GM19324 (cell line): ENCODE measurements at regions not wholly inside any gene's neighbourhood (a gene's known extent, or its start where the extent isn't known, plus 50 kb on each side); places are given as distances from the start of the nearest gene placed in this dataset.

Experiments
- ATAC-seq: cut with Tn5 transposase; IDR thresholded peaks from one replicate; pipeline ENCODE4 v1.9.1; 2021; ENCODE audit warnings: mild to moderate bottlenecking, moderate library complexity; ENCODE audit not compliant: unreplicated experiment, low FRiP score

DNA sequence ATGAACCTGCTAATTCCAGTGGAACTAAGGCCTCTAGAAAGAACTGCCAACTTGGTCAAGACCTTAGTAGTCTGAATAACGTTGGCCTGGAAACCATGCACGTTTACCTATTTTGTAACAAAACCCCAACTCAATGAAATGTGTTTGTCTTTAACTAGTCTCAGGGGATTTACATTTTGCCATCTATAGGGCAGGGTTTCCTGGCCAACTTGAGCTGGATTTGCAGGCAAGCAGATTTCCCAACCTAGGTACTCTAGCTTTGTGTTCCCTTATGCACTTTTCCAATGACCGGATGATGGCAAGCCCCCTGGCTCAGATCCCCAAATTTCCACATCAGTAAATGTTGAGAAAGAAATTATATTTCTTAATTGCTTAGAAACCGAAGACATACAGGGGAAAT lies 114.5 kb downstream of the IRS2 start:
- ATAC-seq, result no peak

DNA sequence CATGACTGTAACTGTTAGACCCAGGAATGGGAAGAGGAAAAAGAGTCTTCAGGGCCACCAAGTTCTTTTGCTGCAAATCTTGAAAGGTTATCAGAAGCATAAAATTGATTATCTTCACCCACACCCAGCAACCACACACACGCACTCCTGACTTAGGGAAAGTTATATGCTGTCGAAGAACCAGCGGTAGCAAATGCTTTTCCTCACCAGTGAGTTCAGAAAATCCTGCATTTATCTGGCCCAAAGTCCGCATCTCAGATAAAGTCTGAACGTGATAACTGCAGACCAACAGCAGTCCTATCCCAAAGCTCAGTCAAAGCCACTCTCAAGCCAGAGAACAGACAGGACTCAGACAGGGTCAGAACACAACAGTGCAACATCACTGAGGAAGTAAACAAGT lies 115.6 kb downstream of the IRS2 start:
- ATAC-seq, result no peak

DNA sequence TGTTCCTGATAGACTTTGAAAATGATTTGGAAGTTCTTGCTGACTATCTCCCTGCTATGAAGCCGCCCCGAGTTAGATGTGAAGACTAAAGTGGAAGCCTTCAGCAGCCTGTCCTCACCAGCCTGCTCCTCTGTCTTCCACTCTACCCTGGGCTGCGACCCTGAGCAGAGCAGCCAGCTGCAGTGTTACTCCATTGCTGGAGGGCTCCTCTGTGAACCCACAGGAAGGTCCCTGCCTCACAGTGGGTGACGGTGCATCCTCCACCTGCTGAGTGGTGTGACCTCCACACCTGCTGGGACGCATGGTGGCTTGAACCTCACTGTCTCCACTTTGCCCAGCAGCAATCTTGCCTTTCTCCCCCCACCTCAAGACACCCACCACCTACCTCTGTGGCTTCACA lies 116.4 kb downstream of the IRS2 start:
- ATAC-seq, result no peak

DNA sequence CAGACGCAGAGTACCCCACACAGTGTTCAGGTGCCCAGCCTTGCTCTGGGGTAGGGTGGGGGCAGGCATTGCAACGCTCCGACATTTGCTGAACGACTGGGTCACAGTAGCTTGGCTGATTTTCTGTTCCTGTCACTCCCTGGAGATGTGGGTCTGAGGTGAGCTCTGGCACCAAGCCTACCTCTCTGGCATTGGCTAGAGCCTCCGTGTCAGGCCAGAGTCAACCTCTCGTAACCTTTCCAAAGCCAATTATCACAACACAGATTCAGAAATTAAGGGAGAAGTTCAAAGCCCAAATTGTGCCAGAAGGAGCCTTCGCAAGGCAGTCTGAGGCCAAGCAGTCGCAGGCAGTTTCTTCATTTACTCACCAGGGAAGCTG lies 117.2 kb downstream of the IRS2 start:
- ATAC-seq, result no peak

DNA sequence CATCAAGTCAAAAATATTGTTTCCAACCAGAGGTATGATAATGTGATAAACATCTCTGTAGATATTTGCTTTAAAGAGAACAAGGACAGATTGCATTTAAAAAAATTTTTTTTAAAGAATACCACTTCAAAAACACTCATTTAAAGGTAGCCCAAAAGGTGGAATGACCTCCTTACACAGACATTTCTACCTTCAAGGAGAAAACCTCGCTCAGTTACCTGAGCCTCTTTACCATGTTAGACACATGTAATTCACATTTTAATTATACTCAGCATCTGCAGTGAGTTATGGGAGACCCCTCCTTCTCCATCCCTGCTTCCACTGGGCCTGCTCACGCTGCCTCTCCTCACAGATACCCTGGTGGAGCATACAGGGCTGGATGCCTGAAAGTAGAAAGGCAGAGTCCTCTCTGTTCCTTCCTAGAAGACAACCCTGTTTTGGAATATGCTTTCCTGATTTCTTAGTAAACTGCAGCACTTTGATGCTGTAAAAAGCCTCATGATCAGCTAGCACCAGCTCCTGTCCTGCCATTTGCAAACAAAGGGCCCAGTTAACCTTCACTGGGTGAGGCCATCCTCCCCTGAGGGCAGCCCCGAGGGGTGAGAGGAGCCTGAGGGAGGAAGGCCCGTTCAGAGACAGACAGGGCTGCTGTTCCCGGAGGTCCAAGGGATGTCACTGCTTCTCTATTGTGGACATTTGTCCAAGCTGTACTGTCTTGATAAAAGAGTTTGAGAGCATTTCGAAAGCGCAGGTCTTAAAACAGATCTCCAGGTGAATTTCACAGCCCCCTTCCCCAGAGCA lies 117.8 kb downstream of the IRS2 start:
- ATAC-seq, result no peak

DNA sequence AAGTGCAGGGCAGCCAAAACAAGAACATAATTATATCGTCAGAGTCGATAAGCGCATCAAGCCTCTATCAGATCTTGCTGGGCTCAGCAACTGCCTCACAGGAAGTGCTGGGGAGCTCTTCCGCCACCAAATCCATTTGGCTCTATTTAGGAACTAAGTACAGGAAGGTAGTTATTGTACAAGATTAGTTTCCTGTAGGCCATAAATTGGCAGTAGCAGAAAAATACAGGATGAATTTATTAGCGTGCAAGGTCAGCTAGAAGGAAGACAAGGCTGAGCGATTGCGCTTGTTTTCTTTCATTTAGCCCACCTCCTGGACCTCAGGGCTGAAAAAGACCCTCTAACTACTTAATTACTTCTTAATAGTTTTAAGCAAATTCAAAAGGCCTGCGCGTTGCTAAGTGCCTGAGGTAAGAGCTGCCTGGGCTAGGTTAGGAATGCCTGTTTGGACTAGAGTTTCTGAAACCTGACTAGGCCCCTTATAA lies 118.5 kb downstream of the IRS2 start:
- ATAC-seq, result no peak

DNA sequence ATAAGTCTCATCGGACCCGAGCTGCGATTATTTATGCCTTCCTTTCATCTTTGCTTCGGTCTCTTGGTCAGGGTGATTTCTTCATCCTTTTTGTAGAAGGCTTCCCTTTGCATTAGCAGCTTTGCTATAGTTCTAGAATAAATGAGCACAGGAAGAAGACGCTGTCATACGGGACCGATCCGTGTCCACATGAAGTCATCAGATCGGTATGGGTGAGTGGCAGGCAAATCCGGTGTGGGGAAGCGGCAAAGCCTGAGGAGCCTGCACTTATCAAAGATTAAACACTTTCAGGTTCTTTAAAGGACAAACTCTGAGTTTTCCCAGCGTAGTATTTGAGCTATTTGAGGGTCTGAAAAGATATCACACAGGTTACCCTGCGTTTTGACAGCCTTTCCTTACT lies 119.3 kb downstream of the IRS2 start:
- no peak for ATAC-seq

DNA sequence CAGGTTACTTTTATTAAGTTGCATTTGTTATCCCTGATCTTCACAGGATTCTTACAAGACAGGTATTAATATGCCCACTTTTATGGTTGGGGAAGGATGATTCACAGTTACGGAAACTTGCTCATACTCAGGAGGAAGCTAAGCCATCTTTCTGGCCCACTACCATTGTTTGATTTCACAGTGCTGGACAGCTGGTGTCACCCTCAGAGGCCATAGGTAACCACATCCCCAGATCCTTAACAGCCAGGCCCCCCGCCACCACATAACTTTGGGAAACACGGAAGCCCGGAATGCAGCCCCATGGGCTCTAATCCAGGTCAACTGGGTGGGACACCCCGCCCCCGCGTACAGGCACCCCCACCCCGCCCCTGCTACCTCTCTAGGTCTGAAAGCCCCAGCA lies 119.7 kb downstream of the IRS2 start:
- no peak for ATAC-seq

DNA sequence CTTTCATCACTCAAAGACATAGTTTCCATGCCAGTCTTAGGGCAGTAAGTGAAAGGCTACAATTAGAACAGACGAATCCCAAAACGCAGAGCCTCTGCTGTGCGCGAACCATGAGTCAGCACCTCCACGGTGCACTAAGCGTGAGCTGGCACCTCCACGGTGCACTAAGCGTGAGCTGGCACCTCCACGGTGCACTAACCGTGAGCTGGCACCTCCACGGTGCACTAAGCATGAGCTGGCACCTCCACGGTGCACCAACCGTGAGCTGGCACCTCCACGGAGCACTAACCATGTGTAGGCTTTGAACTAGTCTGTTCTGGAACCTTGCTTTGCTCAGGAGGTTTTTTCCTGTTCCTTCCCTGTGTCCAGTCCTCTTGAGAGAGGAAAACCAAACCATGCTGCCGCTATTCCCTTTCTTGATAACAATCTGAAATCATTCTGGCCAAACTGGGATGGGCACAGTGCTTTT lies 120.6 kb downstream of the IRS2 start:
- no peak for ATAC-seq

DNA sequence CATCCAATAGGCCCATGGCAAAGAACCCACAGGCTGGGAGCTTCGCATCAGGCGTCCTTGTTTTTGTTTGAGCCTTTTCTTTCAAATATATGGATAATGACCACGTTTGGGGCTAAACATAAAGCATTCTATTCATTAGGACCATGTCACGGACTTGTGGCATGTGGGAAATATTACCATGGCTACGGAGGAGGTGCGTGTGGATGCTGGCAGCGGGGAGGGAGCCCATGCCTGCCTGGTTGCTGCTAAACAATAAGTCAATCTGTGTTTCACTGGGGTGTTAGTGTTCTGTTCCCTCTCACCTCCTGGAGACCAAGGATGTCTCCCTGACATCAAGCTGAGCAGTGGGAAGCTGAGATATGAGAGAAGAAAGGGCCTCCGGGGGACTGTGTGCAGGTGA lies 121.1 kb downstream of the IRS2 start:
- ATAC-seq, result no peak

DNA sequence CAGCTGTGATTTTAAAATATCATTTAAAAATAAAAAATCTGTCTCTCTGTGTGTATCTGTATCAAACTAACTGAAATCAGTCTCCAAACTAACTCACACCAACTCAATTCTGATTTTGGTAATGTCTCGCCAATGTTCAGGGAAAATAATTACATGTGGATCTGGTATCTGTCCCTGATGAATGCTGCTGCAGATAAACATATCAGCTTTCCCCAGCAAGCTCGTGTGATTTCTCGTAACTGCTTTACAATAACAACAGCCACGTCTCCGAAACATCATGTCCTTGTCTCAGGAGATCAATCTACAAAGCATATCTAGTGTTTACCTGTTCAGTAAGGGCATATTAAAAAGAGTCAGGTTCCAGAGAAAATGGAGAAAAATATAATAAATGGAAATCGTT lies 129.0 kb downstream of the IRS2 start:
- no peak for ATAC-seq

DNA sequence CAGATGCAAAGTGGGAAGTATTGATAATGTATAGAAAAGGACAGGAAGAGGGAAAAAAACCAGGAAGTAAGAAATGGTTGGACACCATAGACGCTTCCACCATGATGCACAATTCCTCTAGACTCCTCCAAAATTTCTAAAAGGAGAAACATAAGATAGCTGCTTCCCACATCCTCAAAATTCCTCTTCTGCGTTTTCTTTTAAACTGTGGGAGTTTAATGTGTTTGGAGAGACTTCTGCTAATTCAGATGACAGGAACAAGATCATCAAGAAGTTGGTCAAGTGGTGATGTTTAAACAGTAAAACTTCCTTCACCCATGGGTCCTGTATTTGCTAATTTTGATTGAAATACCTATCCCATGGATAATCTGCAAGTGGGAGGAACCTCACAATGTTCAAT lies 130.2 kb downstream of the IRS2 start:
- ATAC-seq, result no peak

DNA sequence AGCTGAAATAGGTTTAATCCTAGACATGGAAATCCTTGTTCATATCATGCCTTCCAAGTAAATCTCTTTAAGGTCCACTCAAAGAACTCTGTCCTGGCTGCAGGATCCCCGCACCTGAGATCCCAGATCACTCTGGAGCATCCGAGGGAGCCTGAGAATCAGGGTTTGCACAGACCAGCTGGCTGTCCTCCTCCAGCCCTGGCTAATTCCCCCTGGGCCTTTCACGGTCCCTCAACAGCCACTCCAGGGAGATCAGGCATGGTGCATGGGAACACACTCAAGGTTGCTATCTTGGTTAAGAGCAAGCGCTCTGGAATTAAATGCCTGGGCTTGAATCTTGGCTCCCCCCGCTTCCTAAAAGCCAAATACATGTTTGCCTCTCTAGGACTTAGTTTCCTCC lies 130.8 kb downstream of the IRS2 start:
- no peak for ATAC-seq

DNA sequence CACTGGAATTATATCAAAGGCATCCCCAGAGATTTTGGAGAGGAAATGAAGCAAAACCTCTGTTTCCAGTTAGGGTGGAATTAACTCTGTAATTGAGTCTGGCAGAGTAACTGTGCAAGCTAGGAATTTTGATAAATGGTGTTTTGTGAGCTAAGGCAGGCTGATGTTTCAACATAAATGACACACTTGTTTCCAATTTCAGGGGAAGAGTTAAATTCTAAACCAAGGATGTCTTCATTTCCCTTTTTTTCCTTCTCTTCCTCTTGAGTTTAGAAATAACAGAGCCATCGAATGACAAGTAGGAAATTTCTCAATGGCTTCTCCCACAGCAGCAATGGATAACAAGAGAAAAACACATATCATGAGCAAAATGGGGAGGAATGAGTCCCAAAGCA lies 131.2 kb downstream of the IRS2 start:
- no peak for ATAC-seq

DNA sequence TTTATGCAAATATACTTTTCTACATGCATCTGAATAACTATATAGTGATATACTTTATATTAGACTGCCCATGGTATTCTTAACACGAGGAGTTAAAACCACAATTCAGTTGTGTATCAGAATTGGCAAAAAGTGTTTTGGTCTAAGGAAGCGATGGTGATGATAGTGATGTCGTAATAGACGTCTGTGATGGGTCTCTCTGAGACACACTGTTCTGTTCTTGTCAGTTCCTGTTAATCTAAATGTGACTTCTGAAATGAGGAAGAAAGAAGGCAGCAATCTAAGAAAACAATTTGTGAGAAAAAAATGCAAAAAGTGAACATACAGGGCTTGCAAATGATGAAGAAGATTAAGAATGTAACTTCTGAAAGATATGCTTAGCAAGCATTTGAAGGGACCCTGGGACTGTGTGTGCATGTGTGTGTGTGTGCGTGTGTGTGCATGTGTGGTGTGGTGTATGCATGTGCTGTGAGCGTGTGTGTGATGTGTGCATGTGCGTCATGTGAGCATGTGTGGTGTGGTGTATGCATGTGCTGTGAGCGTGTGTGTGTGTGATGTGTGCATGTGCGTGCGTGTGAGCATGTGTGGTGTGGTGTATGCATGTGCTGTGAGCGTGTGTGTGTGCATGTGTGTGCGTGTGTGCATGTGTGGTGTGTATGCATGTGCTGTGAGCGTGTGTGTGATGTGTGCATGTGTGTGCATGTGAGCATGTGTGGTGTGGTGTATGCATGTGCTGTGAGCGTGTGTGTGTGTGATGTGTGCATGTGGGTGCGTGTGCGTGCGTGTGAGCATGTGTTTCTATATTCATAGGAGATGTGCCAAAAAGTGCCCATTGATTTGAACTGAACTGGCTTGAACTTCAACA lies 131.8 kb downstream of the IRS2 start:
- no peak for ATAC-seq

DNA sequence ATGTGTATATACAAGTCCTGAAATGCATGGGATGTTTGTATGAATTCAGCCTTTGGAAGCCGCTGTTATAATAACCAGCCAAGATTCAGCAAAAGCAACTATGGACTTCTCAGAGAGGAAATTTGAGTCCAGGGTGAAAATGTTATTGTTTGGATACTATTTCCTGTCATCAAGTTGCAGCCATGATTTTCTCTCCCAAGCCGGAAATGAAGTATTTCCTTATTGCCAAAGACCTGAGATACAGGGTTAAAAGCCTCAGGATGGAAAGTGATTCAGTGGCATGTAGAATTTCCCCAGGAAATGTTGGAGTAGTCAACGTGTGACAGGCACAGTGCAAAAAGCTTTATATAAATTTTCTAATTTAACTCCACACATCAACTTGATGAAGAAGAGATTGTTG lies 133.9 kb downstream of the IRS2 start:
- ATAC-seq, result no peak

DNA sequence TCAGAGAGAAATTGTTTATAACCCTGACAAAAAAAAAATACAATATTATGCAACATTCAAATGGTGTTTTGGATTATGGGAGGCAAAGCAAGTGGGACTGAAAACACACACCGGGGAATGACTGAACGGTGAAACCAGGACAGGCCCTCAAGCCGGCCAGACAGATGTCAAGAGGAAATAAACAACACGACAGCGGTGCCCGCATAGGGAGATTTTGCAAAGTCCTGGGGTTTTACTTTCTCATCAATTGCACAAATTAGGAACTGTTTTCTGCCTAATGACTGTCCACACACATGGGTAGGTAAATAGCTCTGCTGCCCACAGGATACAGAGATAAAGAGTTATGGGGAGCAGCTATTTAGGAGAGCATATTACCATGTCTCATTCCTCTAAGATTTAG lies 134.5 kb downstream of the IRS2 start:
- ATAC-seq, result no peak

DNA sequence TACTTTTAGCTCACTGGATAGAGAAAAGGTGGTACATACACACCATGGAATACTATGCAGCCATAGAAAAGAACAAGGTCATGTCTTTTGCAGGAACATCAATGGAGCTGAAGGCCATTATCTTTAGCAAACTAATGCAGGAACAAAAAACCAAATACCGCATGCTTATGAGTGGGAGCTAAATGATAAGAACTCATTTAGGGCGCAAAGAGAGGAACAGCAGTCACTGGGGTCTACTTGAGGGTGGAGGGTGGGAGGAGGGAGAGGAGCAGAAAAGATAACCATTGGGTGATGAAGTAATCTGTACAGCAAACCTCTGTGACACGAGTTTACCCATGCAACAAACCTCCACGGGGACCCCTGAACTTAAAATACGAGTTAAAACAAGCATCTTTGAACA lies 135.1 kb downstream of the IRS2 start:
- no peak for ATAC-seq

DNA sequence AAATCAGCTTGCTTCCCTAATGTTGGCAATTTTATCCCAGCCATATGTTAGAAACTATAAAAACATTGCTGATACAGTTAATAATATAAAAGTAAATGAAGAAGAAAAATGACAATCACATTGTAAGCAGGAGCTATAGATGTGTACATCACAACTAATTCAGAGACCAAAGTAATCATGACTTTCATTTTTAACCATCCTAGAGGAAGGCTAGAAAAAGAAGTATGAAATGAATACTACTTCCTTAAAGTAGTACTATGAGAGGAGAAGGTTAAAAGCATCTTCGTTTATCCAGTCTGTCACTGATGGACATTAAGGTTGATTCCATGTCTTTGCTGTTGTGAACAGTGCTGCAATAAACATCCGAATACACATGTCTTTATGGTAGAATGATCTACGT lies 135.5 kb downstream of the IRS2 start:
- no peak for ATAC-seq

DNA sequence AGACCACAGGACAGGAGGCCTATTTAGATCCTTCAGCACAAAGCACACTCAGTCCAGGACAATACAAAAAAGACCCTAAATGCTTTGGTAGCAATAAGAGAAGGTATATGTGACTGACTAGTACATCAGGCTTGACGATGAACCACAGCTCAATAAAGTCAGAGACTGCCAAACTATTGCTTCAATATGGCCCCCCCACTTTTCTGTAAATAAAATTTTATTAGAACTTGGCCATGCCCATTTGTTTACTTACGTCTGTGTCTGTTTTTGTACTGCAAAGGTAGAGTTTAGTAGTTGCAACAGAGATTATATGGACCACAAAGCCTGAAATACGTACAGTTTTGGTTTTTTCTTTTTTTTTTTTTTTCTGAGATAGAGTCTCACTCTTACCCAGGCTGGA lies 136.7 kb downstream of the IRS2 start:
- ATAC-seq, result no peak

DNA sequence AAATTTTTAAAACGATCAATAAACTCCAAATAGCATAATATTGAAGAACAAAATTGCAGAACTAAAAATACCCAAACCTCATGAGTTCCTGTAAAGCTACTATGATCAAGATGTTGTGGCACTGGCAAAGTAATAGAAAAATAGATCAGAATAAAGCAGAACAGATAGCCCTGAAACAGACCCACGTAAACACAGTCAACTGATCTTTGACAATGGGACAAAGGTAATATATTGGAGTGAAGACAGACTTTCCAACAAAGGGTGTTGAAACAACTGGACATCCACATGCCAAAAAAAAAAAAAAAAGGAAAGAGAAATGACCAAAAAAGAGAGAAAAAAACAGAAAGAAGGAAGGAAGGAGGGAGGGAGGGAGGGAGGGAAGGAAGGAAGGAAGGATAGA lies 138.7 kb downstream of the IRS2 start:
- no peak for ATAC-seq

DNA sequence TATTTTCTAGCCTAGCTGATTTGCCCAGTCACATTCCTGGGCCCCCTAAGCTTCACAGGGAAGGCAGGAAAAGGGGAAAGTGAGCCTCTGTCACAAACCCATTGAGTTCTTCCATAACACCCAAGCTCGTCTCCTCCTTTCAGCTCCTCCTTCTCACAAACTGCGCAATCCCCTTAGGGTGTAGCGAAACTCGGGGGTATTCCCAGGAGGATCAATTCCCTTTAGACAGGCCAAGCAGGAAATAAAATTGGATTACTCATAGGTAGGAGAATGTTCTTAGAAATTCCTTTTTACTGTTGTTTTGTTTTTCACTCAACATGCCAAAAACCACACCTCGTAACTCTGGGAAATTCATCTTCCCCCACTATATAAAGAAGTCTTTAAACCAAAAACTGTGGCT lies 139.3 kb downstream of the IRS2 start:
- ATAC-seq, result no peak
